ENCODE measurements at regions not wholly inside any gene's neighbourhood (a gene's known extent, or its start where the extent isn't known, plus 50 kb on each side); places are given as distances from the start of the nearest gene placed in this dataset.

DNA sequence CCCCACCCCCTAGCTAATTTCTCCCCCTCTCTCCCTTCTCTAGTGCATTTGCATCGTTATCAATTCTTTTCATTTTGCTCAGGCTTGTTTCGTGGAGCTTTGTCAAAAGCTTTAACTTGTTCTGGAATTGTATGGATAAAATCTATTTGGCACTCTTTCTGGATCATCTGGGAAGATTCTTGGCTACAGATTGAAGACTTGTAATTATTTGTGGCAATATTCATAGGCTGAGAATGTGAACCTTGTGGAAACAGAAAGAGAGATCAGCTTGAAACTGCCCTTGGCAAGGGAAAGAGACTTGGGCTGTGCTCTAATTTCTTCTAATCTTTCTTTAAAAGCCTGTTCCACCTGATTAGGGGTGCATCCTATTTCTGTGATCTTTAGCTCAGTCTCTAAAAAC is 340.6 kb upstream of the DAB2 start:
- DNase-seq (ENCODE audit: low spot score in 2 of 2, unreplicated experiment in 2 of 2): no peak
- TF ChIP-seq, protein P1, sequence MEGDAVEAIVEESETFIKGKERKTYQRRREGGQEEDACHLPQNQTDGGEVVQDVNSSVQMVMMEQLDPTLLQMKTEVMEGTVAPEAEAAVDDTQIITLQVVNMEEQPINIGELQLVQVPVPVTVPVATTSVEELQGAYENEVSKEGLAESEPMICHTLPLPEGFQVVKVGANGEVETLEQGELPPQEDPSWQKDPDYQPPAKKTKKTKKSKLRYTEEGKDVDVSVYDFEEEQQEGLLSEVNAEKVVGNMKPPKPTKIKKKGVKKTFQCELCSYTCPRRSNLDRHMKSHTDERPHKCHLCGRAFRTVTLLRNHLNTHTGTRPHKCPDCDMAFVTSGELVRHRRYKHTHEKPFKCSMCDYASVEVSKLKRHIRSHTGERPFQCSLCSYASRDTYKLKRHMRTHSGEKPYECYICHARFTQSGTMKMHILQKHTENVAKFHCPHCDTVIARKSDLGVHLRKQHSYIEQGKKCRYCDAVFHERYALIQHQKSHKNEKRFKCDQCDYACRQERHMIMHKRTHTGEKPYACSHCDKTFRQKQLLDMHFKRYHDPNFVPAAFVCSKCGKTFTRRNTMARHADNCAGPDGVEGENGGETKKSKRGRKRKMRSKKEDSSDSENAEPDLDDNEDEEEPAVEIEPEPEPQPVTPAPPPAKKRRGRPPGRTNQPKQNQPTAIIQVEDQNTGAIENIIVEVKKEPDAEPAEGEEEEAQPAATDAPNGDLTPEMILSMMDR (IDR thresholded peaks at IDR 0.05; ENCODE audit: unreplicated experiment): no peak
- Mint-ChIP-seq H3K36me3 (no peaks in the 10 kb centered on the region), H3K9me3 (peaks cover 10% of the 10 kb centered on the region), H3K4me3 (no peak overlapping the region), H3K4me1 (peaks cover 10% of the 10 kb centered on the region), H3K27ac (peak overlapping the region; percentile 10), H3K27me3 (ENCODE audit: low read depth) (peaks cover 39% of the 10 kb centered on the region)

DNA sequence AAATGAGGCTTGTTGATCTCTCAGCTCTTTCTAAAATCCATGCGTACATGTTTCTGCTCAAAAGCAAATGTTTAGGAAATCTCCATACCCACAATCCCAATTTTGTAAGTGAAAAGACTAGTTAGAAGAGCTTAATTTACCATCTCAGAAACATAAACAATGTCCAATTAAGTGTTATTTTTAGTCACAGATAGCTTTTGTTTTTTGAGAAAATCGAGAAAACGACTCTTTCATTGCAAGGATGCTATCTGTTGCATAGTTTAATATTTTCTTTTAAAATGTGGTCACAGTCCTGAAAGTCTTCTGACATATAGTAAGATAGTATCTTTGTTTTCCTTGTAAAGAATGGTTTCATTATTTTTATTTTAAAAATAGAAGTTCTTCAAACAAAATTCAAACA is 338.0 kb upstream of the DAB2 start:
- TF ChIP-seq, protein P1 (IDR thresholded peaks at IDR 0.05; ENCODE audit: unreplicated experiment): no peak
- Mint-ChIP-seq H3K9me3 (peaks cover 10% of the 10 kb centered on the region), H3K27me3 (ENCODE audit: low read depth) (peaks cover 45% of the 10 kb centered on the region), H3K27ac (no peak overlapping the region), H3K4me1 (peaks cover 19% of the 10 kb centered on the region), H3K4me3 (no peak overlapping the region), H3K36me3 (no peaks in the 10 kb centered on the region)
- no peak for DNase-seq (ENCODE audit: low spot score in 2 of 2, unreplicated experiment in 2 of 2)

DNA sequence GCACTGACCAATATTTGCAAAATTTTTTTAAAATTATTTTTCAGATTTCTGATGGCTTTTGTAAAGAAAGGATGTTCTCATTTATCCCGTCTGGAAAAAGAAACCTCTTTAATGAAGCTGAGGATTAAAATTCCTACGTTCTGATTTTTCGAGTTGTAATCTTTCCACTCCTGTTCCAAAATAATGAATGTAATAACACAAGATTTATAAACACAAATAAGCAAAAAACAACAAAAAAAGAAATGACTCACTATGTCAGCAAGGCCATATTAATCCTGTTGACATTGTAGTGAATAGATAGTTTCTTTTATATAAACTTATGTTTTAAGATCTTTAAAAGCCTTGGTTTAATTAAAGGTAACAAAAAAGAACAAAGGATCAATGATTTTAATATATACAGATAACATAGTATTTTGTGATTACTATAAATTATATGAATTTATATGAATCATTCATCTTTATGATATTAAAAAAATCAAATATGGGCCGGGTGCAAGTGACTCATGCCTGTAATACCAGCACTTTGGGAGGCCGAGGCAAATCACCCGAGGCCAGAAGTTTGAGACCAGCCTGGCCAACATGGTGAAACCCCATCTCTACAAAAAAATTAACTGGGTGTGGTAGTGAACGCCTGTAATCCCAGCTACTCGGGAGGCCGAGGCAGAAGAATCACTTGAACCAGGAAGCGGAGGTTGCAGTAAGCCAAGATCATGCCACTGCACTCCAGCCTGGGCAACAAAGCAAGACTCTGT is 336.6 kb upstream of the DAB2 start:
- Mint-ChIP-seq H3K9me3 (peaks cover 6% of the 10 kb centered on the region), H3K4me1 (peaks cover 24% of the 10 kb centered on the region), H3K27ac (no peak overlapping the region), H3K27me3 (ENCODE audit: low read depth) (peaks cover 46% of the 10 kb centered on the region), H3K36me3 (no peaks in the 10 kb centered on the region), H3K4me3 (no peak overlapping the region)
- TF ChIP-seq, protein P1 (IDR thresholded peaks at IDR 0.05; ENCODE audit: unreplicated experiment): no peak
- DNase-seq (ENCODE audit: low spot score in 2 of 2, unreplicated experiment in 2 of 2): no peak

DNA sequence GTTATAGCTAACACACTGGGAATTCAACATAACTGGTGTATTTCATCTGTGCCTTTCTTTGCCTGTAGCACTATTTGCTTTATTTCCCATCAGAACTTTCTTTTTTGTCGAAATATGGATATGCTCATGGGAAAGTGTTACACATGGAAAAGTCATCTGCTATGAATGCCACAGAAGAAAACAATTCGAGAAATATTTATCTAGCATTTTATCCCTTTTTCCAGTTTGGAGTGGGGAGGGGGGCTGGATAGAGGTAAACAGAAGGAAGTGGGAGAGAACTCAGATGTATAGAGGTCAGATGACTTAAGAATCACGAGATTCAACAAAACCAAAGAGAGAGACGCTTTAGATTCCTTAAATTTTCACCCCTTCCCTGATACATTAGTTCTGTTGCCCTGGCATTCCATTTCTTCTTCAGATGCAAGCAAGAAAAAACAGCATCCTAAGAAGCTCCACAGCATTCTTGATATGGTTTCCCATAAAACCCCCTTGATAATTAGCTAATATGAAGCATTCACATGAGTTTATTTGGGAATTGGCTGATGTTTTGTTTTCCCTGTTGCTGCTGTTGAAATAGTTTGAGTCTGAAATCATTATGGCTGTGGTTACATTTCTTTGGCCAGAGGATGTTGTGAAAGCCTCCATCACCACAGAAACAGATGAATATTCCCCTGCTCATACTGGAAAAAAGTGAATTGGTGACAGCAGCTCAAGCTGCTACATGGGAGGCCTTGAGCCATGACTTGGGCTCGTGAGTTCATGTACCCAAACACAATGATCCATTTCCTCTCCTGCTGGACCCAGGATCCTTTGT is 335.8 kb upstream of the DAB2 start:
- no peak overlapping the region for H3K27ac Mint-ChIP-seq
- H3K4me3 Mint-ChIP-seq: no peak overlapping the region
- H3K4me1 Mint-ChIP-seq: peaks cover 25% of the 10 kb centered on the region
- H3K36me3 Mint-ChIP-seq: no peaks in the 10 kb centered on the region
- peaks cover 46% of the 10 kb centered on the region for H3K27me3 Mint-ChIP-seq (ENCODE audit: low read depth)
- H3K9me3 Mint-ChIP-seq: peaks cover 6% of the 10 kb centered on the region
- TF ChIP-seq, protein P1 (IDR thresholded peaks at IDR 0.05; ENCODE audit: unreplicated experiment): no peak
- no peak for DNase-seq (ENCODE audit: low spot score in 2 of 2, unreplicated experiment in 2 of 2)

DNA sequence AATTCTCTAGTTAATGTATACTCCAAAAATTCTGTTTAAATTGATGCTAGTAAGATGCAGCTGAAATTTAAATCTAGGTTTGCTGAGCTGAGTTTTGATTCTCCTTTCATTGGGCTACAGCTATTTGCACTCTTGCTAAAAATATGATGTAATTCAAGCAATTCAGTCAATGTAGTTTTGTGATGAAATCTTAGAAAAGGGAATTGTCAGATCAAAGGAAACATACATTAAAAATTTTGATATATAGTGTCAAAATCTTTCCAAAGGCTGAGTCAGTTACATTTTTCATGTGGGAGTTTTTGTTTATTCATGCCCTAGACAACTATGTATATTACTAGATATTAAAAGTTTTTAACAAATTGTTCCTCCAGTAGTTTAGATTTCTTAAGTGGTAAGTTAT is 334.9 kb upstream of the DAB2 start:
- Mint-ChIP-seq H3K27me3 (ENCODE audit: low read depth) (peaks cover 46% of the 10 kb centered on the region), H3K4me3 (no peak overlapping the region), H3K4me1 (peaks cover 20% of the 10 kb centered on the region), H3K27ac (no peak overlapping the region), H3K36me3 (no peaks in the 10 kb centered on the region), H3K9me3 (peaks cover 6% of the 10 kb centered on the region)
- TF ChIP-seq, protein P1 (IDR thresholded peaks at IDR 0.05; ENCODE audit: unreplicated experiment): no peak
- no peak for DNase-seq (ENCODE audit: low spot score in 2 of 2, unreplicated experiment in 2 of 2)

Measured in mesothelial cell of epicardium (in vitro differentiated cells).